NOMO-1 treated with dmso at 0.1 percent for 144 hours (cell line): ENCODE measurements at regions not wholly inside any gene's neighbourhood (a gene's known extent, or its start where the extent isn't known, plus 50 kb on each side); places are given as distances from the start of the nearest gene placed in this dataset.

ENCODE experiments used
- DNase-seq: peaks from one replicate; lab custom pipeline; 2025; ENCODE audit not compliant: unreplicated experiment; lab: John Stamatoyannopoulos, UW

DNA sequence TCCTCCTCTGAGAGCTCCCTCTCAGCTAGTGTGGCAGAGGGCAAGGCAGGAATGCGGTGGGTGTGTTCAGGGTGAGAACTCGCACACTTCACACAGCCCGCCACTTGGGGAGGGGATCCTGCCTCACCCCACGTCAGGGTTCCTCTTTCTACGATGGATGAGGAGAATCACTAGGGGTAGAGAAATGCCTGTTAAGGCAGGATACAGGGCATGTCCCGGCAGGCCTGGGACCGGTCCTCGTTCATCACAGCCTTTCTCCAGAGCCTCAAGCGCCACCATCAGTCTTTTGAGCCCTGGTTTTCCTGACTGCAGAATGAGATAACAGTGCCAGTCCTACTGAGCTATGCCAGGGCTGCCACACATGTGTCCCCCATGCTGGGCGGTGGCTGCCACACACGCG, 546.7 kb upstream of the ADARB2 start:
- DNase-seq: no peak

- DNase-seq: no peak
Observed at GRCh38 chr10:2282202-2282601, 544.9 kb upstream of the ADARB2 start.

DNA sequence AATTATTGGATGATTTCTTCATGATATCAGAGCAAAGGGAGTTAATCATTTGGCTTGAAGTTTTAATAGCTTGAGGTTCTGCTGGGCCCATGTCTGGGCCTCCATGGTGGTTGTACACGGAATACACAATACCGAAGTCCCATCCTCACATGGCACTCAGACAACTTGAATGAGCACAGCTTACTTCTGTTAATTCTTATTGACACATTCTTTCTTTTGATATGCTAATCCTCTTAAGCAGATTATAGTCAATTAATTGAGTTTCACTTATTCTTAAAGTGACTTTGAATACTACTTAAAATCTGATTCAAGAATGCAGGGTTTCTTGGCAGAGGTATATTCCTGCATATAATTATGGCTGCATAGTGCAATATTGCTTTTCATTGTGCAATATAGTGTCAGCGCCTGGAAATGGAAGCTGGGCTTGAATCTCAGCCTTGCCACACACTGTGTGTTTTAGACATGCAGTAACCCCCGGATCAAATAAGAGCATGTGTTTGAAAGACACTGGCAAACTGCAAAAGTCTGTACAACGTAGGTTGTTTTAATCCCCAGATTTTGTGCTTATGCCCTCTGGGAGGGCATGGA, 543.5 kb upstream of the ADARB2 start:
- DNase-seq: no peak

- DNase-seq: no peak
Observed at GRCh38 chr10:2279711-2280110, 542.4 kb upstream of the ADARB2 start.

GRCh38 chr10:2278363-2278762, 541.0 kb upstream of the ADARB2 start:
- no peak for DNase-seq

GRCh38 chr10:2263561-2263960, 526.2 kb upstream of the ADARB2 start:
- peak; percentile 80 for DNase-seq

GRCh38 chr10:2262878-2263277, 525.6 kb upstream of the ADARB2 start:
- no peak for DNase-seq

- DNase-seq: no peak
Observed at GRCh38 chr10:2262333-2262732, 525.0 kb upstream of the ADARB2 start.

DNA sequence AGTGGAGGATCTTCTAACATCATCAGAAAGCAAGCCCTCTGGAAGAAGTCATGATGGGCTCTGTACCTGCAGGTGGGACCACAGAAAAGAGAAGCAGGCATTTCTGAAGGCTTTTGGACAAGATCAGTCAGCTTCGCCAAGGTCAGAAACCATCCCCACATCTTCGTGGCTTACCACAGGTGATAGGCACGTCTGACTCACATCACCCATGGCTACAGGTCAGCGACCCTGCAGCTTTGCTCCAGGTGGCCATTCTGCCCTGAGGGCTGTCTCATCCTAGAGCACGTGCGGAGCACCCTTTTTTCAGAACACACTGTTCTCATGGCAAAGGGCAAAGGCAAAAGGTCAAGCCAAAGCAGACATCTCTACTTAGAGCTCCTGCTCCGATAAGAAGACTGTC, 518.9 kb upstream of the ADARB2 start:
- DNase-seq: no peak

DNA sequence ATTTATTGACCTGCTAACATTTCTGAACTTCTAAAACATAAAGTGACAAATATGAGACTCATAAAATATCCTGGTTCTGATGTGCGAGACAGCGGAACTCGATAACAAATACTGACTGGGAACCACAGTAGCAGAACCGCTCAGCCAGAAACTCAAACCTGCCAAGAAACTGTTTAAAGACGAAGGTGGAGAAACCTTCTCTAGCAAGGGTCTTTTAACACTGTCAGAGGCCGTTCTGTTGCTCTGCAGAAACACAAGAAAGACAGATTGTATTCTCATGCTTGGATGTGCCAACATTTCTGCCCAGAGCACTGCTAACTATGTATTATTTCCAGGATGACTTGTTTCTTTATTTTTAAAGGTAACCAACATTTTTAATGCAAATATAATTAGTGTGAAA, 514.8 kb upstream of the ADARB2 start:
- no peak for DNase-seq

- no peak for DNase-seq
Observed at GRCh38 chr10:2251631-2252030, 514.3 kb upstream of the ADARB2 start.

GRCh38 chr10:2246747-2247146, 509.4 kb upstream of the ADARB2 start:
- DNase-seq: no peak

GRCh38 chr10:2245580-2245979, 508.3 kb upstream of the ADARB2 start:
- no peak for DNase-seq

GRCh38 chr10:2244471-2244870, 507.1 kb upstream of the ADARB2 start:
- DNase-seq: no peak

DNA sequence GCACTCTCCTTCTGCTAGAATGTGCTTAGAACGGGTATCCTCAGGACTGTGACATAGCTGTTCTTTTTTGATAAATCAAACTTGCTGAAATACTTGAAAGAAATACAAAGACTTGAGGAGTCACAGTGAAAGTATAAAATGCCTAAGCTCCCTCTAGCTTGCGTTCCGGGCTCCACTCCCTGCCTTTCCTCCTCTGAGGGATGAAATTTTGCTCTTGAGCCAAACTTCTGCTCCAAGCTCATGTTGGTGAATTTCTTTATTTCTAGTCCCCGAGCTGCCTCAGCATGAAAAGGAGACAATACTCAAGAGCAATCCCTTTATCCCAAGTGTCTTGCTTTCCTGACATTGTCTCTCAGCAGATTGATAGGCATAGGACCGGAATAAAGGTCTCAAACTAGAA, 499.6 kb upstream of the ADARB2 start:
- DNase-seq: no peak

GRCh38 chr10:2232479-2232878, 495.2 kb upstream of the ADARB2 start:
- DNase-seq: no peak

GRCh38 chr10:2230478-2230877, 493.2 kb upstream of the ADARB2 start:
- no peak for DNase-seq

GRCh38 chr10:2228320-2228901, 491.1 kb upstream of the ADARB2 start:
- no peak for DNase-seq

DNA sequence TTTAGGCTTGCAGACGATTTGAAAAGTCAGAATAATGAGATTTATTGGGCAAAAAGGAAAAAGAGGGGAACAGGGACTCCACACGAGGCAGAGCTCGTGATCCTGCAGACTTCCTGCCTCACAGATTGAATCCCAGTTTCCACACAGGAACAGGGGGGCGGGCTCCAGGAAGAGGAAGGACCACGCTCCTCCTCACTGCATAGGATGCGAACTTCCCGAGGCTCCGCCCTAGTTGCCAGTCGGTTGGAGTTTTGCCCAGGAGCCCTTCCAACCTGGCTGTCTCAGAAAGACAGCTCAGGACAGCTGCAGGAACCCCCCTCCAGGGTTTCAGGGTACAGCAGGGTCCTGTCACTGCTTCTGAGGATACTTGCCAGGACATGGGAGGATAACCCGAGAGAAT, 488.3 kb upstream of the ADARB2 start:
- DNase-seq: no peak

DNA sequence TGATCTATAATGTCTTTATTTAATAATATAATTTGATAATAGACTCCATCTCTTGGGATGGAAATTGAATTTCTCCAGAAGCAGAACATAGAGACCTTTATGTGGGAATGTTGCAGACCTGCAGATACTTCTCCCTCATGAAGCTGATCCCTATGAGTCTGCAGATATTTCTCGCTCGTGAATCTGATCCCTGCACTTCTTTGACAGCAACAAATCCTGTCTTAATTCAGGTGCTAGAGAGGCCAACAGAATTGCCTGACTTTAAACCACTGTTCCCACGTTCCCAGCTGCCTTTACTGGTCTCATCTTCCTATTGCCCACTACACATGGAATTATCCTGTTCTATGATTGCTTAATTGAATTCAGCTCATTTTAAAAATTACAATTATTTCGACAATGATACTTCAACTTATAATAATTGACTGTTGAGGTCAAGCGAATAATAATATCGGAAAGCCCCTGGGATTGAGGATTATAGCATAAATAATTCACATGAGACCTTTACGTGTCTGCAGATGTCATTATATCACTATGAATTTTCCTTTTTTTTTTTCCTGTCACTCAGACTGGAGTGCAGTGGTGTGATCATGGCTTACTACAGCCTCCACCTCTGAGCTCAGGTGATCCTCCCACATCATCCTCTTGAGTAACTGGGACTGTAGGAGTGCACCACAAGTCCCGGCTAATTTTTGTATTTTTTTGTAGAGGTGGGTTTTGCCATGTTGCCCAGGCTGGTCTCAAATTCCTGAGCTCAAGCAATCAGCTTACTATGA, 486.4 kb upstream of the ADARB2 start:
- DNase-seq: no peak

- DNase-seq: no peak
Observed at GRCh38 chr10:2222631-2223030, 485.3 kb upstream of the ADARB2 start.

DNA sequence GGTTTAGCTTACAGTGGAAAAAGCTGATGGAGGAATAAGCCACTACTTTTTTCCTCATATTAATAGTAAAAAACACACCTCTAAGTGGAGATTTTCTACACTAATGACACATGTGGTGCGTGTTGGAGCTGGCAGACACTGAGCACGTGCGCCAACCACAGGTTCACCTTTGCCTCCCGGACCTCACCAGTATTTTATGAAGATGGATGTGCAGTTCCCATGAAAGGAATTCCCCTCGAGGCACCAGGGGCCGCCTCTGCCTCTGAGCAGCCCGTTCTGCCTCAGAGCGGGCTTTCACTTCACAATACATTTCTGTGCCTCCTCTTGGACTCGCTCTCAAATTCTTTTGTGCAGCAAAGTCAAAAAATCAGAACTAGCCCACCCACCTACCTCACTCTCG, 477.5 kb upstream of the ADARB2 start:
- DNase-seq: no peak

DNA sequence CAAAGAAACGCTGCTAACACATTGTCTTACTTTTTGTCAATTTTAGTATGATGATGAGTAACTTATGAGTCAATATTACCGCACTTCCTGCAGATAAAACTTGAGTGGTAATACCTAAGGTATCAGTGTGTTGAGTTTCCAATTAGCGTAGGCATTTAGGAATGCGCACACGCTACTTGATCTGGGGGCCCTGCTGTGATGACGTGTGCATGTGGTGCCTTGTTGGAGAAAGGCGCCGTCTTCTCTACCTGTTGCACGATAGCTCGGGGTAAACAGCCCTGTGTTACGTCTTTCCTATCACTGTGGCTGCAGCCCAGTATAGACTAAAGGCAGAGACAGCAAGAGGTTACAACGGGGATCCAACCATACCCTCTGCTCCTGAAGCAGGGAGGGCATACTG, 476.8 kb upstream of the ADARB2 start:
- no peak for DNase-seq
